Activated T-cell treated with anti-CD3 and anti-CD28 coated beads, Interleukin-2, amount 50 U/mL, for 4 hours (primary cell): ENCODE measurements at regions not wholly inside any gene's neighbourhood (a gene's known extent, or its start where the extent isn't known, plus 50 kb on each side); places are given as distances from the start of the nearest gene placed in this dataset.
"Not testable (repeated sequence)": the region's sequence is repeated elsewhere in the genome, so short reads cannot be mapped to it uniquely, and the experiment has no call there.

ENCODE experiments used
- ATAC-seq, 2 donors: fragments of 200-7000 bp; cut with Tn5 transposase; one replicate each; pipeline ENCODE4 v1.10.0; 2021
- DNase-seq: peaks from one replicate; pipeline ENCODE4 v3.0.0-alpha.2; 2020
- H3K27me3 Mint-ChIP-seq: one replicate; pipeline ENCODE4 v1.8.0; 2021; ENCODE audit warnings: low read depth, mixed read lengths
- H3K36me3 Mint-ChIP-seq: one replicate; pipeline ENCODE4 v1.8.0; 2022; ENCODE audit warnings: mixed read lengths; ENCODE audit not compliant: insufficient read depth
- H3K4me1 Mint-ChIP-seq: one replicate; pipeline ENCODE4 v1.8.0; 2021; ENCODE audit warnings: low read depth, mixed read lengths
- H3K4me3 Mint-ChIP-seq: one replicate; pipeline ENCODE4 v1.8.0; 2021; ENCODE audit warnings: mild to moderate bottlenecking, moderate library complexity, mixed read lengths
- H3K9me3 Mint-ChIP-seq: one replicate; pipeline ENCODE4 v1.8.0; 2021; ENCODE audit warnings: mixed read lengths

- Mint-ChIP-seq H3K4me3 (no peak overlapping the region), H3K4me1 (no peaks in the 10 kb centered on the region), H3K27me3 (no peaks in the 10 kb centered on the region), H3K9me3 (peaks cover 4% of the 10 kb centered on the region), H3K36me3 (no peaks in the 10 kb centered on the region)
- DNase-seq (no peak), ATAC-seq (no peak)
These were observed 104.8 kb upstream of the CASK start for GRCh38 chrX:42028109-42028508.

- Mint-ChIP-seq H3K4me3 (no peak overlapping the region), H3K4me1 (no peaks in the 10 kb centered on the region), H3K9me3 (peaks cover 4% of the 10 kb centered on the region), H3K36me3 (no peaks in the 10 kb centered on the region), H3K27me3 (no peaks in the 10 kb centered on the region)
- ATAC-seq (no peak), DNase-seq (no peak)
These were observed 104.1 kb upstream of the CASK start for GRCh38 chrX:42027367-42028000.

- H3K36me3 Mint-ChIP-seq = no peaks in the 10 kb centered on the region
- no peak for ATAC-seq
- peaks cover 8% of the 10 kb centered on the region for H3K4me1 Mint-ChIP-seq
- DNase-seq = no peak
- no peaks in the 10 kb centered on the region for H3K27me3 Mint-ChIP-seq
- H3K9me3 Mint-ChIP-seq = no peaks in the 10 kb centered on the region
- no peak overlapping the region for H3K4me3 Mint-ChIP-seq
These were observed 102.5 kb upstream of the CASK start for GRCh38 chrX:42025861-42026260.

- ATAC-seq (peak in 1 of 2 donors; percentile 32), DNase-seq (no peak)
- Mint-ChIP-seq H3K36me3 (no peaks in the 10 kb centered on the region), H3K27me3 (no peaks in the 10 kb centered on the region), H3K4me3 (no peak overlapping the region), H3K9me3 (no peaks in the 10 kb centered on the region), H3K4me1 (peaks cover 20% of the 10 kb centered on the region)
These were observed 99.8 kb upstream of the CASK start for GRCh38 chrX:42023122-42023521.

- H3K36me3 Mint-ChIP-seq = no peaks in the 10 kb centered on the region
- H3K4me3 Mint-ChIP-seq = no peak overlapping the region
- peak in 1 of 2 donors; percentile 35 for ATAC-seq
- peaks cover 20% of the 10 kb centered on the region for H3K4me1 Mint-ChIP-seq
- no peaks in the 10 kb centered on the region for H3K27me3 Mint-ChIP-seq
- no peaks in the 10 kb centered on the region for H3K9me3 Mint-ChIP-seq
- DNase-seq = no peak
These were observed 98.8 kb upstream of the CASK start for GRCh38 chrX:42022158-42022557.

GRCh38 chrX:42021058-42021457 is 97.7 kb upstream of the CASK start:
- DNase-seq = no peak
- Mint-ChIP-seq H3K4me3 (no peak overlapping the region), H3K36me3 (no peaks in the 10 kb centered on the region), H3K4me1 (peaks cover 20% of the 10 kb centered on the region), H3K27me3 (no peaks in the 10 kb centered on the region), H3K9me3 (no peaks in the 10 kb centered on the region)
- ATAC-seq = no peak

- no peak for DNase-seq
- ATAC-seq = no peak
These were observed 96.9 kb upstream of the CASK start for GRCh38 chrX:42020225-42020624.

GRCh38 chrX:42017971-42018370 is 94.6 kb upstream of the CASK start:
- ATAC-seq (no peak), DNase-seq (no peak)
- no peaks in the 10 kb centered on the region for H3K36me3 Mint-ChIP-seq
- H3K4me3 Mint-ChIP-seq = no peak overlapping the region
- no peaks in the 10 kb centered on the region for H3K9me3 Mint-ChIP-seq
- H3K27me3 Mint-ChIP-seq = no peaks in the 10 kb centered on the region
- peaks cover 20% of the 10 kb centered on the region for H3K4me1 Mint-ChIP-seq

More at GRCh38 chrX:42020225-42020624, 96.9 kb upstream of the CASK start:
- Mint-ChIP-seq H3K4me1 (peaks cover 20% of the 10 kb centered on the region), H3K4me3 (no peak overlapping the region), H3K36me3 (no peaks in the 10 kb centered on the region), H3K27me3 (no peaks in the 10 kb centered on the region), H3K9me3 (no peaks in the 10 kb centered on the region)

GRCh38 chrX:42000836-42001235 is 77.5 kb upstream of the CASK start:
- no peaks in the 10 kb centered on the region for H3K36me3 Mint-ChIP-seq
- H3K9me3 Mint-ChIP-seq = no peaks in the 10 kb centered on the region
- no peak overlapping the region for H3K4me3 Mint-ChIP-seq
- DNase-seq = no peak
- H3K27me3 Mint-ChIP-seq = no peaks in the 10 kb centered on the region
- ATAC-seq = no peak
- no peaks in the 10 kb centered on the region for H3K4me1 Mint-ChIP-seq

GRCh38 chrX:41984628-41985027 is 61.3 kb upstream of the CASK start:
- peak in 1 of 2 donors; percentile 18 for ATAC-seq
- Mint-ChIP-seq H3K9me3 (no peaks in the 10 kb centered on the region), H3K4me3 (no peak overlapping the region), H3K4me1 (peaks cover 1% of the 10 kb centered on the region), H3K36me3 (no peaks in the 10 kb centered on the region), H3K27me3 (no peaks in the 10 kb centered on the region)
- DNase-seq = no peak

- Mint-ChIP-seq H3K27me3 (no peaks in the 10 kb centered on the region), H3K4me3 (no peak overlapping the region), H3K36me3 (no peaks in the 10 kb centered on the region), H3K9me3 (no peaks in the 10 kb centered on the region), H3K4me1 (peaks cover 1% of the 10 kb centered on the region)
- ATAC-seq = no peak
- no peak for DNase-seq
These were observed 59.6 kb upstream of the CASK start for GRCh38 chrX:41982953-41983352.

- no peak for ATAC-seq
- H3K9me3 Mint-ChIP-seq = no peaks in the 10 kb centered on the region
- no peak for DNase-seq
- H3K27me3 Mint-ChIP-seq = no peaks in the 10 kb centered on the region
- H3K4me1 Mint-ChIP-seq = peaks cover 1% of the 10 kb centered on the region
- no peak overlapping the region for H3K4me3 Mint-ChIP-seq
- H3K36me3 Mint-ChIP-seq = no peaks in the 10 kb centered on the region
These were observed 58.2 kb upstream of the CASK start for GRCh38 chrX:41981481-41982013.

- H3K9me3 Mint-ChIP-seq = not testable (repeated sequence)
These were observed 51.3 kb upstream of the CASK start for GRCh38 chrX:41974677-41975076.

GRCh38 chrX:41973208-41973607 is 49.9 kb upstream of the CASK start:
- ATAC-seq (no peak), DNase-seq (no peak)
- Mint-ChIP-seq H3K36me3 (no peaks in the 10 kb centered on the region), H3K9me3 (no peaks in the 10 kb centered on the region), H3K27me3 (no peaks in the 10 kb centered on the region), H3K4me1 (no peaks in the 10 kb centered on the region), H3K4me3 (no peak overlapping the region)

More at GRCh38 chrX:41974677-41975076, 51.3 kb upstream of the CASK start:
- H3K4me3 Mint-ChIP-seq, ATAC-seq, H3K36me3 Mint-ChIP-seq, DNase-seq, H3K4me1 Mint-ChIP-seq, H3K27me3 Mint-ChIP-seq: not testable (repeated sequence)
